ENCODE measurements at regions not wholly inside any gene's neighbourhood (a gene's known extent, or its start where the extent isn't known, plus 50 kb on each side); places are given as distances from the start of the nearest gene placed in this dataset.

DNA sequence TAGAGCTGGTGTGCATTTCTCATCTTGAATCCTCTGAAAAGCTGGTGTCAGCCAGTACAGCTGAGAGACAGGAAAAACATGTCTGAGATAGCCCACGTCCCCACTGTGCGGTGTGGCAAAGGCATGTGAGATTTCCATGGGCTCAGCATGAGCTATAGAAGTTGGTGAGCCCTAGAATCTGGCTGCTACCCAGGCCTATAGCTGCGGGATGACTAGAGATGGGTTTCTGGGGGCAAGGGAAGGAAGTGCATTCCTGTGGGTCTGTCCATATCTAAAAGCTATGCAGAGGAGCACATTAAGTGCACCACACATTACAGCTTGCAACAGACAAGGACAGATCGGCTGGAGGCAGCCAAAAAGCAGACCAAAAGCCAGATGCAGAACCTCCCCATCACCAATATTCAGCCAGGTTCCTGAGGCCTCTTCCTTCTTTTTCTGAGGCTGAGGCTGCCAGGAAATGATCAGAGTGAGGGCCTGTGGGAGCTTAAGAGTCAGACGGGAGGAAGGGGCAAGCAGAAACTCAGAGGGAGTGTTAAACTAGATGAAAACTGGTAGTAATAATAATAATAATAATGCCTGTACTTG, 55.8 kb upstream of the RANBP3L start:
- Histone ChIP-seq H3K9ac (ENCODE audit: control insufficient read depth, insufficient read depth, low read length) (no peak overlapping the region), H3K27ac (ENCODE audit: control insufficient read depth, insufficient read depth) (no peak overlapping the region), H4K20me1 (ENCODE audit: control insufficient read depth, insufficient read depth) (no peaks in the 10 kb centered on the region), H3K27me3 (replicated peaks in 1 of 2; ENCODE audit: control insufficient read depth in 2 of 2, insufficient read depth in 2 of 2, low read length in 1 of 2) (no peaks in the 10 kb centered on the region), H3K4me2 (ENCODE audit: control insufficient read depth, insufficient read depth) (no peak overlapping the region), H3K9me3 (replicated peaks; ENCODE audit: control insufficient read depth, insufficient read depth, low read length) (no peaks in the 10 kb centered on the region), H2AFZ (ENCODE audit: control insufficient read depth, low read depth, low read length) (no peak overlapping the region; the same call in 1 of the 2 replicates), H3K79me2 (ENCODE audit: control insufficient read depth, insufficient read depth, low read length) (no peaks in the 10 kb centered on the region), H3K4me1 (ENCODE audit: control insufficient read depth, insufficient read depth, low read length) (no peaks in the 10 kb centered on the region; the same call in 1 of the 2 replicates), H3K36me3 (ENCODE audit: control insufficient read depth in 2 of 2, insufficient read depth in 2 of 2, low read length in 1 of 2) (no peaks in the 10 kb centered on the region), H3K4me3 (no peak overlapping the region)
- SMC1A ChIA-PET (ENCODE audit: uncharacterized antibody, unreplicated experiment) = no interaction called here
- no TSS peak for BruUV-seq (replicated peaks)
- POLR2A ChIA-PET = no interaction called here
- FAIRE-seq = no peak
- DNase-seq (ENCODE audit: low read depth, low spot score) = no peak
- no peak for ATAC-seq
- in situ Hi-C loops (cut with MboI) = no loop called here
- CTCF ChIA-PET = interaction anchor here (1.5 kb wide), 1 partner anchor 12 kb away, joined by 3 read pairs; no protein-coding TSS in a partner anchor
- WGBS (ENCODE audit: insufficient coverage, insufficient replicate concordance, low lambda C conversion rate, missing lambda C conversion rate) = 75% methylated on average over 5 of the region's 5 CpGs
- no peak for TF ChIP-seq SRF (IDR thresholded peaks at IDR 0.05; ENCODE audit: low read depth in 2 of 2, low read length in 2 of 2)
- RAD21 ChIA-PET (ENCODE audit: unreplicated experiment) = no interaction called here
- intact Hi-C loops (cut with micrococcal nuclease; ENCODE audit: unreplicated experiment) = no loop called here

DNA sequence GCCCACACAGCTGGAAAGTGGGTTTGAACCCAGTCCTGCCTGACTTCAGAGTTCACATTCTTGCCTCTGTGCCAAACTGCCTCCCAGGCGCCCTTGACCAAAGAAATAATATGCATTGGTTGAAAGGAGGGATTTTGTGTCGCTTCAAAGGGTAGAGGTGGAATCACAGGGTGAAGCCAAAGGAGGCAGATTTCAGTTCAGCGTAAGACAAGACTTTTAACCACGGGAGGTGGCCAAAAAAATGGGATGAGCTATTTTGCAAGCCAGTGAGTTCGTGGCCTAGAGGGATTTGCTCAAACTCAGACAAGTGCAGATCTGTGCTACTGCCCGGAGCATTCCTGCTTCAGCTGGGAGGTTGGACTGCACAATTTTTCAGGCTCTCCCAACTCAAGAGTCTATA, 57.6 kb upstream of the RANBP3L start:
- ChIA-PET RAD21 (ENCODE audit: unreplicated experiment) (no interaction called here), POLR2A (no interaction called here), CTCF (no interaction called here), SMC1A (ENCODE audit: uncharacterized antibody, unreplicated experiment) (no interaction called here)
- no peak overlapping the region for H3K4me3 ChIP-seq
- H3K4me1 ChIP-seq (ENCODE audit: control insufficient read depth, insufficient read depth, low read length) = no peaks in the 10 kb centered on the region; the same call in 1 of the 2 replicates
- H3K4me2 ChIP-seq (ENCODE audit: control insufficient read depth, insufficient read depth) = no peak overlapping the region
- H3K79me2 ChIP-seq (ENCODE audit: control insufficient read depth, insufficient read depth, low read length) = no peaks in the 10 kb centered on the region
- FAIRE-seq = no peak
- no peak overlapping the region for H3K9ac ChIP-seq (ENCODE audit: control insufficient read depth, insufficient read depth, low read length)
- no peak for TF ChIP-seq TARDBP (IDR thresholded peaks at IDR 0.05; ENCODE audit: borderline replicate concordance)
- no peak for TF ChIP-seq IKZF1 (conservative IDR thresholded peaks at IDR 0.05)
- no TSS peak for BruUV-seq (replicated peaks)
- DNase-seq (ENCODE audit: low read depth, low spot score) = no peak
- no peaks in the 10 kb centered on the region for H3K36me3 ChIP-seq (ENCODE audit: control insufficient read depth in 2 of 2, insufficient read depth in 2 of 2, low read length in 1 of 2)
- intact Hi-C loops (cut with micrococcal nuclease; ENCODE audit: unreplicated experiment) (no loop called here), in situ Hi-C loops (cut with MboI) (no loop called here)
- H3K27me3 ChIP-seq (replicated peaks in 1 of 2; ENCODE audit: control insufficient read depth in 2 of 2, insufficient read depth in 2 of 2, low read length in 1 of 2) = no peaks in the 10 kb centered on the region
- no peak overlapping the region for H3K27ac ChIP-seq (ENCODE audit: control insufficient read depth, insufficient read depth)
- WGBS (ENCODE audit: insufficient coverage, insufficient replicate concordance, low lambda C conversion rate, missing lambda C conversion rate) = 98% methylated on average over 6 of the region's 6 CpGs
- H2AFZ ChIP-seq (ENCODE audit: control insufficient read depth, low read depth, low read length) = no peak overlapping the region
- no peak for ATAC-seq
- no peaks in the 10 kb centered on the region for H4K20me1 ChIP-seq (ENCODE audit: control insufficient read depth, insufficient read depth)
- H3K9me3 ChIP-seq (replicated peaks; ENCODE audit: control insufficient read depth, insufficient read depth, low read length) = no peaks in the 10 kb centered on the region
